LNCaP clone FGC (cell line): ENCODE measurements at regions not wholly inside any gene's neighbourhood (a gene's known extent, or its start where the extent isn't known, plus 50 kb on each side); places are given as distances from the start of the nearest gene placed in this dataset.

Experiments used
- DNase-seq: peaks from one replicate; pipeline ENCODE4 v3.0.0-alpha.2; 2011; ENCODE audit warnings: low read depth
- H3K4me3 ChIP-seq: 2 replicates; pipeline ENCODE4 v1.5.1; 2011; ENCODE audit warnings: mild to moderate bottlenecking, low read depth, low read length, control low read depth
- CTCF ChIP-seq: IDR thresholded peaks from 2 replicates; pipeline ENCODE4 v1.5.1; 2012; ENCODE audit warnings: mild to moderate bottlenecking; ENCODE audit not compliant: control insufficient read depth, insufficient read depth; ENCODE audit errors: extremely low read depth

- no peak overlapping the region for H3K4me3 ChIP-seq
- TF ChIP-seq CTCF: no peak
- no peak for DNase-seq
Observed at GRCh38 chr11:131066551-131066950, 150.3 kb upstream of the SNX19 start.

- no peak for DNase-seq
- no peak for TF ChIP-seq CTCF
- H3K4me3 ChIP-seq: no peak overlapping the region
Observed at GRCh38 chr11:131070365-131070764, 154.1 kb upstream of the SNX19 start.

GRCh38 chr11:131073167-131073566 lies 156.9 kb upstream of the SNX19 start:
- no peak for DNase-seq
- no peak overlapping the region for H3K4me3 ChIP-seq
- TF ChIP-seq CTCF: no peak

GRCh38 chr11:131074573-131074972 lies 158.3 kb upstream of the SNX19 start:
- TF ChIP-seq CTCF: no peak
- H3K4me3 ChIP-seq: no peak overlapping the region
- no peak for DNase-seq

GRCh38 chr11:131077340-131077739 lies 161.1 kb upstream of the SNX19 start:
- no peak for TF ChIP-seq CTCF
- no peak for DNase-seq
- H3K4me3 ChIP-seq: no peak overlapping the region

GRCh38 chr11:131079036-131079435 lies 162.8 kb upstream of the SNX19 start:
- DNase-seq: no peak
- H3K4me3 ChIP-seq: no peak overlapping the region
- no peak for TF ChIP-seq CTCF

GRCh38 chr11:131089727-131090245 lies 173.5 kb upstream of the SNX19 start:
- no peak for TF ChIP-seq CTCF
- no peak for DNase-seq
- no peak overlapping the region for H3K4me3 ChIP-seq
